SJCRH30 (cell line): ENCODE measurements at regions not wholly inside any gene's neighbourhood (a gene's known extent, or its start where the extent isn't known, plus 50 kb on each side); places are given as distances from the start of the nearest gene placed in this dataset.
A peak's percentile ranks its signal among the peaks of the same experiment; 100 is the strongest.

Source experiments
- DNase-seq, 2 experiments: peaks; one replicate each; pipeline ENCODE4 v3.0.0-alpha.2; 2015 to 2020
- H3K27ac ChIP-seq: fragments of 250-450 bp; sonication (Bioruptor Pico); 2 replicates; pipeline ENCODE4 v1.5.1; 2020; ENCODE audit warnings: mild to moderate bottlenecking, moderate library complexity
- H3K27me3 ChIP-seq: fragments of 250-450 bp; sonication (Bioruptor Pico); 2 replicates; pipeline ENCODE4 v1.5.1; 2020; ENCODE audit warnings: mild to moderate bottlenecking, moderate library complexity
- H3K36me3 ChIP-seq: fragments of 250-450 bp; sonication (Bioruptor Pico); 2 replicates; pipeline ENCODE4 v1.5.1; 2020; ENCODE audit warnings: mild to moderate bottlenecking, moderate library complexity
- H3K4me1 ChIP-seq: fragments of 250-450 bp; sonication (Bioruptor Pico); 2 replicates; pipeline ENCODE4 v1.5.1; 2020; ENCODE audit warnings: mild to moderate bottlenecking, moderate library complexity
- H3K4me3 ChIP-seq: fragments of 250-450 bp; sonication (Bioruptor Pico); 2 replicates; pipeline ENCODE4 v1.5.1; 2020; ENCODE audit warnings: mild to moderate bottlenecking, moderate library complexity
- H3K9me3 ChIP-seq: fragments of 250-450 bp; sonication (Bioruptor Pico); replicated peaks from 2 replicates; pipeline ENCODE4 v1.5.1; 2020; ENCODE audit warnings: mild to moderate bottlenecking, moderate library complexity

GRCh38 chr15:39304201-39304841 lies 276.6 kb upstream of the THBS1 start:
- Histone ChIP-seq H3K4me3 (no peak overlapping the region), H3K4me1 (peaks cover 28% of the 10 kb centered on the region), H3K9me3 (no peaks in the 10 kb centered on the region; the same call in 1 of the 2 replicates), H3K27me3 (no peaks in the 10 kb centered on the region), H3K36me3 (no peaks in the 10 kb centered on the region), H3K27ac (no peak overlapping the region)
- no peak for DNase-seq

DNA sequence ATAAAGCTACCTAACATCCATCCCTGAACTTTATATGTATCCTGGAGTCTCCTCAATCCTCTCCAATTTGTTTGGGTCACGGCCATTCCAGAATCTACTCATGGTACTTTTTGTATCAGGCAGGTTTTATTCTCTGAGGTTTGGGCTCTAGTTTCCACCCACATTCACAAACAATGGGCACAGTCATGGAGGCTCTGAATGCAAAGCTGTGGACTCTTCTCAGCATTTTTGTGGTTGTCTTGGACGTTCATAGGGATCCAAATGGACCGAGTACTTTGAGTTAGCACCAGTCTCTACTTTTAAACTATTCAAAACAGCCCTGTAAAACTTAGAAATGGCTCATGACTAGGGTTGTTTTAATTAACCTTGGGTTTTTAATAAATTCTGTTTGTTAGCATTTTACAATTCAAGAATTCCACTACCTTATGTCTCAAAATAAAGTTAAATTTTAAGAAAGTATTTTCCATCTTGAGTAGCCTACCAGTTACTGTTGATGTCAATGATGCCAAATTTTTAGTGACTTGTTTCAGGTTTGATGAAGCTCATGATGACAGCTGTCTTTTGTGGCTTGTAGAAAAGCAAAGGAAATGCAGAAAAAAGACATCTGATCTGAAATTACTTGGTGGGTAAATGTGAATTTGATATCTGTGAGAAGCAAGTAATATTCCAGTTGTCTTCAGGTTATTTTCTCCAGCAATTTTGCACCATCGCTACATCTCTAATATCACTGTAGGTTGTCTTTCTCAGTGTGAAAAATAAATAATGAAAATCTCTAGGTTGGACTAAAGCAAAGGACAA lies 275.7 kb upstream of the THBS1 start:
- Histone ChIP-seq H3K4me1 (peaks cover 24% of the 10 kb centered on the region), H3K9me3 (no peaks in the 10 kb centered on the region; the same call in 1 of the 2 replicates), H3K27me3 (no peaks in the 10 kb centered on the region), H3K36me3 (no peaks in the 10 kb centered on the region), H3K4me3 (no peak overlapping the region), H3K27ac (no peak overlapping the region)
- DNase-seq: peak in 1 of 2 experiments; percentile 27

- Histone ChIP-seq H3K36me3 (no peaks in the 10 kb centered on the region), H3K4me1 (no peaks in the 10 kb centered on the region), H3K27me3 (no peaks in the 10 kb centered on the region), H3K27ac (no peak overlapping the region), H3K4me3 (no peak overlapping the region), H3K9me3 (no peaks in the 10 kb centered on the region; the same call in 1 of the 2 replicates)
- no peak for DNase-seq
Observed at GRCh38 chr15:39310633-39311032, 270.2 kb upstream of the THBS1 start.

DNA sequence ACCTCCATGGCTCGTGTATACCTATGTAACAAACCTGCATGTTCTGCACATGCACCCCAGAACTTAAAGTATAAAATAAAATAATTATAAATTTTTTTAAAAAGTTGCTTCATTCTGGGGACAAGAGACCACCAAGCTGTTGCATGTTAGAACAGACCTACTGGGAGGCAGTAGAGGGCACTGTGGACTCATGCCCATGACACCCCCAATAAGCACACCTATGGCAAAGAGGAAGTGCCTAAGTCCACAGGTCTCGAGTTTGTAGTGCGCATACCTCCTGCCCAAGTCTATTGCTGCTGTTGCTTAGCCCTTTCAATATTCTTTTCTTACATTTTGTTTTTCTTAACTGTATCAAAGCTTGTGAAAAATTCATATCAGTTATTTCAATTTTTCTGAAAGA lies 267.9 kb upstream of the THBS1 start:
- Histone ChIP-seq H3K4me3 (no peak overlapping the region), H3K4me1 (no peaks in the 10 kb centered on the region), H3K9me3 (no peaks in the 10 kb centered on the region; the same call in 1 of the 2 replicates), H3K27me3 (no peaks in the 10 kb centered on the region), H3K27ac (no peak overlapping the region), H3K36me3 (no peaks in the 10 kb centered on the region)
- DNase-seq: peak in 1 of 2 experiments; percentile 22

DNA sequence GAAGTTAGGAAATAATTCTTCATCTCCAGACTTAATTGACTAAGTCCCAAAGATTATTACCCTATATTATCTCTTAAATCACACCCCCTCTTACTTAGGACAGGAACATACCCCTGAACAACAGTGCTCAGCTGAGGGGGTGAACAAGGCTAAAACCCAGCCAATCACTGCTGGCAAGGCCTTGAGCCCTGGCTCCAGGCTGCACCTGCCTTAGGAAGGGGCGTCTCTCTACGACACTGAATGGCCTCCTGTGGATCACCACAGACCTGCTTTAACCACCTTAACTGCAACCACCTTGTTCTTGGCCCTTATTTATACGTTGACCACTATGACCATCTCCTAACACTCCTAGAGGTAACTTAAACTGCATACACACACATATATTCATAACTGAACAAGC lies 267.4 kb upstream of the THBS1 start:
- Histone ChIP-seq H3K4me3 (no peak overlapping the region), H3K9me3 (no peaks in the 10 kb centered on the region; the same call in 1 of the 2 replicates), H3K27ac (no peak overlapping the region), H3K27me3 (no peaks in the 10 kb centered on the region), H3K36me3 (no peaks in the 10 kb centered on the region), H3K4me1 (no peaks in the 10 kb centered on the region)
- DNase-seq: no peak

DNA sequence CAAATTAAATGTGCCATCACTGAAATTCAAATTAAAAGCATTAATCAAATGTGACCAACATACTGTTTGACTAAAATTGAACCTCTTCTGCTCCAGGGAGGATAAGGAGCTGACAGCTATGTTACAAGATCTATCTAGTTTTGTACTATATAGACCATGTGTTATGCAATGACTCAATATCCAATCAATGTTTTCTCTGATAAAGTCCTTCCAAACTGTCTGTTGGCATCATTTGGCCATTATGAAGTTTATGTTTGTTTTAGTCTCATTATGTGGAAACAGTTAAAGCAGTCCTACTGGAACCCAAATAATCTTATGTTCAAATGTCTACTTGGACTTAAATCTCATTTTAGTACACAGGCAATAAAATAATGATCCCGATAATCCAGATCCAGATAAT lies 267.0 kb upstream of the THBS1 start:
- Histone ChIP-seq H3K27ac (no peak overlapping the region), H3K4me1 (no peaks in the 10 kb centered on the region), H3K9me3 (no peaks in the 10 kb centered on the region; the same call in 1 of the 2 replicates), H3K4me3 (no peak overlapping the region), H3K36me3 (no peaks in the 10 kb centered on the region), H3K27me3 (no peaks in the 10 kb centered on the region)
- no peak for DNase-seq

- no peak for DNase-seq
- Histone ChIP-seq H3K36me3 (no peaks in the 10 kb centered on the region), H3K4me1 (no peaks in the 10 kb centered on the region), H3K9me3 (no peaks in the 10 kb centered on the region; the same call in 1 of the 2 replicates), H3K4me3 (no peak overlapping the region), H3K27ac (no peak overlapping the region), H3K27me3 (no peaks in the 10 kb centered on the region)
Observed at GRCh38 chr15:39315206-39315850, 265.6 kb upstream of the THBS1 start.

DNA sequence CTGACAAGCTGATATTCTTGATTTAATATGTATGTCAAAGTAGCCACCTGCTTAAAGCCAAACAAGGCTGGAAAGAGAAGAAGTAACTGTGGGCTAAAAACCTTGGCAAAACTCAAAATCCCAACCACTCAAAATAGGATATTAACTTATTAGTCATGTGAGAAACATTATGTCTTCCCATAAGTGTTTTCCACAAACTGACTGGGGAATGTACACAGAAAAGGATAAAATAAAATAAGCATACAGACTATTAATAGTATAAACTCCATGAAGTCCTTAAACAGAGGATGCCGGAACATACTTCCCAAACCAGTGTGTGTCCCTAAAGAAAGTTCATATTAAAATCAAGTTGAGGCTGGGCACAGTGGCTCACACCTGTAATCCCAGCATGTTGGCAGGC lies 263.7 kb upstream of the THBS1 start:
- Histone ChIP-seq H3K4me1 (no peaks in the 10 kb centered on the region), H3K27me3 (no peaks in the 10 kb centered on the region), H3K4me3 (no peak overlapping the region), H3K36me3 (no peaks in the 10 kb centered on the region), H3K9me3 (no peaks in the 10 kb centered on the region; the same call in 1 of the 2 replicates), H3K27ac (no peak overlapping the region)
- no peak for DNase-seq

DNA sequence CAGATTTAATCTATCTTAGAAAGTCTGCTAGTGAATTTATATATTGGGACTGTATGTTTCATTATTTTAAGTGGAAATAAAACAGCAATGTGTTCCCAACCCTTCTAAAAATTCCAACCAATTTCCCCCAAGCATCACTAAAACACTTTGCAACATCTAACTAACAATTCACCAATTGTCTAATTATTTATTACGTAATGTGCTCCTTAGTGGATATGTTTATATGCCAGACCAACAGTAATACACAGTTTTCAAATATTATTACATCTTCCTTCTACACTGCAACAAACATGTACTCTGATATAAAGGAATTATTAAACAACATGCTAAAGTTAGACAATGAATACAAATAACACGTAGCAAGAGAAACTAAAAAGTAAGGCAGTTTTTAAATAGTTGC lies 262.6 kb upstream of the THBS1 start:
- H3K27me3 ChIP-seq: no peaks in the 10 kb centered on the region
- no peak for DNase-seq
- H3K4me1 ChIP-seq: no peaks in the 10 kb centered on the region
- H3K9me3 ChIP-seq: no peaks in the 10 kb centered on the region; the same call in 1 of the 2 replicates
- no peaks in the 10 kb centered on the region for H3K36me3 ChIP-seq
- no peak overlapping the region for H3K4me3 ChIP-seq
- no peak overlapping the region for H3K27ac ChIP-seq

- no peaks in the 10 kb centered on the region for H3K9me3 ChIP-seq
- no peak overlapping the region for H3K27ac ChIP-seq
- H3K27me3 ChIP-seq: no peaks in the 10 kb centered on the region
- DNase-seq: no peak
- H3K36me3 ChIP-seq: no peaks in the 10 kb centered on the region; the same call in 1 of the 2 replicates
- no peak overlapping the region for H3K4me3 ChIP-seq
- H3K4me1 ChIP-seq: no peaks in the 10 kb centered on the region
Observed at GRCh38 chr15:39320355-39320754, 260.5 kb upstream of the THBS1 start.

DNA sequence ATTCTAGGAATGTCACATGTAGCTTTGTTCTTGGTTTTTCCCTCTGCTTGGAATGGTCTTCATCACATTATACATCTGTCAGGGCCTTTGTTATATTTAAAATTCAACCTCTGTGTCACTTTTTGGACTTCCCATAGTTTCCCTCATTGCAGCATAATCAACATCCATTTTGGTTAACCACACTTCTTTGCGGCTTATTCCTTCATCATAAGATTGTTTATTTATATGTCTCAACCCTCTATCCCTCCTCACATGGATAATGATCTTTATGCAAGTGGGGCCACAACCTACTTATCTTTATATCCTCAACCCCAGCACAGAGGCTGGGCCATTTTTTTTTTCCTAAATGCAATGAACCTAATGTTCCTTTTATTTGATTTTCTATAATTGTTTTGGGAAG lies 260.0 kb upstream of the THBS1 start:
- H3K36me3 ChIP-seq: no peaks in the 10 kb centered on the region; the same call in 1 of the 2 replicates
- H3K4me1 ChIP-seq: no peaks in the 10 kb centered on the region
- DNase-seq: no peak
- H3K9me3 ChIP-seq: no peaks in the 10 kb centered on the region
- H3K27me3 ChIP-seq: 0 out of 2 replicates have a peak, but pooled peaks cover 1% of the 10 kb centered on the region
- H3K4me3 ChIP-seq: no peak overlapping the region
- H3K27ac ChIP-seq: no peak overlapping the region

- H3K27me3 ChIP-seq: 0 out of 2 replicates have a peak, but pooled peaks cover 3% of the 10 kb centered on the region
- H3K4me1 ChIP-seq: no peaks in the 10 kb centered on the region
- 0 out of 2 replicates have a peak, but pooled peaks cover 2% of the 10 kb centered on the region for H3K9me3 ChIP-seq
- no peak for DNase-seq
- no peak overlapping the region for H3K4me3 ChIP-seq
- H3K27ac ChIP-seq: no peak overlapping the region
- no peaks in the 10 kb centered on the region; the same call in 1 of the 2 replicates for H3K36me3 ChIP-seq
Observed at GRCh38 chr15:39321977-39322376, 258.9 kb upstream of the THBS1 start.

GRCh38 chr15:39323157-39323556 lies 257.7 kb upstream of the THBS1 start:
- Histone ChIP-seq H3K27me3 (0 out of 2 replicates have a peak, but pooled peaks cover 3% of the 10 kb centered on the region), H3K4me1 (no peaks in the 10 kb centered on the region), H3K4me3 (no peak overlapping the region), H3K9me3 (0 out of 2 replicates have a peak, but pooled peaks cover 2% of the 10 kb centered on the region), H3K36me3 (no peaks in the 10 kb centered on the region; the same call in 1 of the 2 replicates), H3K27ac (no peak overlapping the region)
- DNase-seq: no peak

DNA sequence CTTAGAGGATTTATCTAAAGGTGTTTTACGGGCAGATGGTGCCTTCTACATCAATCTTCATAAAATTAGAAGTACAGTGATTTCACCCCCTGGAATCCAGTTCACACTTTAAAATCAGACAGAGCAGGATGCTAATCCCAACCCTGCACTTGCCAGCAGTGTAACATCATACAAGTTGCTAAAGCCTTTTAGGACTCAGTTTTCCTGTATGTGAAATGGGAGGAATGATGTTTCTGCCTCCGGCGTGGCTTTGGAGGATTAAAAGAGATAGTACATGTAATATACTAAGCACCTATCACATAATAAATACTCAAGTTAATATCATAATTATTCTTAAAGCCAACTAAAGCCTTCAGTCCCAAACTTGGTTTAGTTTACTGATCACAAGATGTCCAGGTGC lies 257.2 kb upstream of the THBS1 start:
- Histone ChIP-seq H3K4me3 (no peak overlapping the region), H3K27ac (no peak overlapping the region), H3K36me3 (no peaks in the 10 kb centered on the region; the same call in 1 of the 2 replicates), H3K9me3 (0 out of 2 replicates have a peak, but pooled peaks cover 2% of the 10 kb centered on the region), H3K27me3 (0 out of 2 replicates have a peak, but pooled peaks cover 3% of the 10 kb centered on the region), H3K4me1 (no peaks in the 10 kb centered on the region)
- no peak for DNase-seq
